ENCODE measurements at regions not wholly inside any gene's neighbourhood (a gene's known extent, or its start where the extent isn't known, plus 50 kb on each side); places are given as distances from the start of the nearest gene placed in this dataset.

GRCh38 chr5:85814596-85814995, 803.1 kb upstream of the COX7C start:
- Mint-ChIP-seq H3K4me1 (ENCODE audit: low read depth) (peaks cover 6% of the 10 kb centered on the region), H3K9me3 (ENCODE audit: low read depth) (no peaks in the 10 kb centered on the region), H3K36me3 (ENCODE audit: insufficient read depth) (no peaks in the 10 kb centered on the region), H3K27me3 (no peaks in the 10 kb centered on the region), H3K27ac (no peak overlapping the region), H3K4me3 (ENCODE audit: low read depth) (no peak overlapping the region)
- DNase-seq (ENCODE audit: low spot score, unreplicated experiment), result no peak
- TF ChIP-seq, protein P1, sequence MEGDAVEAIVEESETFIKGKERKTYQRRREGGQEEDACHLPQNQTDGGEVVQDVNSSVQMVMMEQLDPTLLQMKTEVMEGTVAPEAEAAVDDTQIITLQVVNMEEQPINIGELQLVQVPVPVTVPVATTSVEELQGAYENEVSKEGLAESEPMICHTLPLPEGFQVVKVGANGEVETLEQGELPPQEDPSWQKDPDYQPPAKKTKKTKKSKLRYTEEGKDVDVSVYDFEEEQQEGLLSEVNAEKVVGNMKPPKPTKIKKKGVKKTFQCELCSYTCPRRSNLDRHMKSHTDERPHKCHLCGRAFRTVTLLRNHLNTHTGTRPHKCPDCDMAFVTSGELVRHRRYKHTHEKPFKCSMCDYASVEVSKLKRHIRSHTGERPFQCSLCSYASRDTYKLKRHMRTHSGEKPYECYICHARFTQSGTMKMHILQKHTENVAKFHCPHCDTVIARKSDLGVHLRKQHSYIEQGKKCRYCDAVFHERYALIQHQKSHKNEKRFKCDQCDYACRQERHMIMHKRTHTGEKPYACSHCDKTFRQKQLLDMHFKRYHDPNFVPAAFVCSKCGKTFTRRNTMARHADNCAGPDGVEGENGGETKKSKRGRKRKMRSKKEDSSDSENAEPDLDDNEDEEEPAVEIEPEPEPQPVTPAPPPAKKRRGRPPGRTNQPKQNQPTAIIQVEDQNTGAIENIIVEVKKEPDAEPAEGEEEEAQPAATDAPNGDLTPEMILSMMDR (IDR thresholded peaks at IDR 0.05; ENCODE audit: unreplicated experiment), result no peak

GRCh38 chr5:85823462-85824426, 794.0 kb upstream of the COX7C start:
- Mint-ChIP-seq H3K4me1 (ENCODE audit: low read depth) (no peaks in the 10 kb centered on the region), H3K9me3 (ENCODE audit: low read depth) (no peaks in the 10 kb centered on the region), H3K27ac (no peak overlapping the region), H3K27me3 (no peaks in the 10 kb centered on the region), H3K4me3 (ENCODE audit: low read depth) (no peak overlapping the region), H3K36me3 (ENCODE audit: insufficient read depth) (no peaks in the 10 kb centered on the region)
- TF ChIP-seq, protein P1 (IDR thresholded peaks at IDR 0.05; ENCODE audit: unreplicated experiment), result no peak
- DNase-seq (ENCODE audit: low spot score, unreplicated experiment), result no peak

- Mint-ChIP-seq H3K4me3 (ENCODE audit: low read depth) (no peak overlapping the region), H3K27me3 (no peaks in the 10 kb centered on the region), H3K36me3 (ENCODE audit: insufficient read depth) (no peaks in the 10 kb centered on the region), H3K9me3 (ENCODE audit: low read depth) (no peaks in the 10 kb centered on the region), H3K4me1 (ENCODE audit: low read depth) (peaks cover 6% of the 10 kb centered on the region), H3K27ac (no peak overlapping the region)
- no peak for DNase-seq (ENCODE audit: low spot score, unreplicated experiment)
- TF ChIP-seq, protein P1 (IDR thresholded peaks at IDR 0.05; ENCODE audit: unreplicated experiment), result no peak
These were observed 779.0 kb upstream of the COX7C start for GRCh38 chr5:85838781-85839180.

GRCh38 chr5:85841653-85842052, 776.1 kb upstream of the COX7C start:
- TF ChIP-seq, protein P1 (IDR thresholded peaks at IDR 0.05; ENCODE audit: unreplicated experiment), result no peak
- no peak overlapping the region for H3K27ac Mint-ChIP-seq
- H3K4me1 Mint-ChIP-seq (ENCODE audit: low read depth), result peaks cover 5% of the 10 kb centered on the region
- no peak for DNase-seq (ENCODE audit: low spot score, unreplicated experiment)
- no peaks in the 10 kb centered on the region for H3K27me3 Mint-ChIP-seq
- H3K9me3 Mint-ChIP-seq (ENCODE audit: low read depth), result peaks cover 5% of the 10 kb centered on the region
- H3K4me3 Mint-ChIP-seq (ENCODE audit: low read depth), result no peak overlapping the region
- H3K36me3 Mint-ChIP-seq (ENCODE audit: insufficient read depth), result no peaks in the 10 kb centered on the region

GRCh38 chr5:85843535-85843934, 774.2 kb upstream of the COX7C start:
- Mint-ChIP-seq H3K4me1 (ENCODE audit: low read depth) (peaks cover 1% of the 10 kb centered on the region), H3K27me3 (no peaks in the 10 kb centered on the region), H3K36me3 (ENCODE audit: insufficient read depth) (no peaks in the 10 kb centered on the region), H3K27ac (no peak overlapping the region), H3K9me3 (ENCODE audit: low read depth) (peaks cover 5% of the 10 kb centered on the region), H3K4me3 (ENCODE audit: low read depth) (no peak overlapping the region)
- DNase-seq (ENCODE audit: low spot score, unreplicated experiment), result no peak
- TF ChIP-seq, protein P1 (IDR thresholded peaks at IDR 0.05; ENCODE audit: unreplicated experiment), result no peak

Measured in progenitor cell of endocrine pancreas (in vitro differentiated cells).